LoVo (cell line): ENCODE measurements at regions not wholly inside any gene's neighbourhood (a gene's known extent, or its start where the extent isn't known, plus 50 kb on each side); places are given as distances from the start of the nearest gene placed in this dataset.

Source experiments
- DNase-seq: peaks from one replicate; pipeline ENCODE4 v3.0.0-alpha.2; 2016; ENCODE audit warnings: low spot score

DNA sequence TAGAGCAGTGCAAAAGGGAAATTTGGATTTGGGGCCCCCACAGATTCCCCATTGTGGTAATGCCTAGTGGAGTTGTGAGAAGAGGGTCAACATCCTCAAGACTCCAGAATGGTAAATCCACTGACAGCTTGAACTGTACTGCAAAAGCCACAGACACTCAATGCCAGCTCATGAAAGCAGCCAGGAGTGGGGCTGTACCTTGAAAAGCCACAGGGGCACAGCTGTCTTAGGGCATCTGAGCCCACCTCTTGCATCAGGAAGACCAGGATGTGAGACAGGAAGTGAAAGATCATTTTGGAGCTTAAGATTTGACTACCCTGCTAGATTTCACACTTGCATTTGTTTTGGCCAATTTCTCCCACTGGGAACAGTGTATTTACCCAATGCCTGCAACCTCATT, 1548.9 kb upstream of the PCDH20 start:
- DNase-seq: no peak

- DNase-seq: no peak
These were observed 1545.1 kb upstream of the PCDH20 start for GRCh38 chr13:62960723-62961122.

- DNase-seq: no peak
These were observed 1518.2 kb upstream of the PCDH20 start for GRCh38 chr13:62933809-62934208.

GRCh38 chr13:62932256-62932883, 1516.7 kb upstream of the PCDH20 start:
- DNase-seq: no peak

GRCh38 chr13:62931853-62932252, 1516.2 kb upstream of the PCDH20 start:
- no peak for DNase-seq

- no peak for DNase-seq
These were observed 1508.7 kb upstream of the PCDH20 start for GRCh38 chr13:62924395-62924794.

- DNase-seq: no peak
These were observed 1504.5 kb upstream of the PCDH20 start for GRCh38 chr13:62920159-62920558.

DNA sequence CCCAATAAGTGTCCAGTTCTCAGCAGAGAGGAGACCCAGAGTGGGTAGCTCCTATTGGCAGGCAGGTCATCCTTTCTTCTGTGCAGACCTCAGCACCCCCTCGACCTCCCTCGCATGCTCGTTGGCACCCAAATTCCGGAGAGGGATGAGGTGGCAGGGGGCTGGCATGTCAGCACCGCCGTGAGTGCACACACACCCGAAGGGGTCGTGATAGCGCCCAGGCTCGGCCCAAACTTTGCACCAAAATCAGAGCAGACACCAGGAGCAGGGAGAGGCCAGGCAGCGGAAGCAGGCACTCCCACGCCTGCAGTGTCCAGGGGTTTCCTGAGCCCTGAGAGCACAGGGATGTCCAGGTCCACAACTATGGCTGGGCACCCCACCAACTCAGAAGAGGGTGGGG, 1503.8 kb upstream of the PCDH20 start:
- no peak for DNase-seq

- DNase-seq: no peak
These were observed 1495.0 kb upstream of the PCDH20 start for GRCh38 chr13:62910541-62911060.

- DNase-seq: no peak
These were observed 1492.7 kb upstream of the PCDH20 start for GRCh38 chr13:62908321-62908720.

DNA sequence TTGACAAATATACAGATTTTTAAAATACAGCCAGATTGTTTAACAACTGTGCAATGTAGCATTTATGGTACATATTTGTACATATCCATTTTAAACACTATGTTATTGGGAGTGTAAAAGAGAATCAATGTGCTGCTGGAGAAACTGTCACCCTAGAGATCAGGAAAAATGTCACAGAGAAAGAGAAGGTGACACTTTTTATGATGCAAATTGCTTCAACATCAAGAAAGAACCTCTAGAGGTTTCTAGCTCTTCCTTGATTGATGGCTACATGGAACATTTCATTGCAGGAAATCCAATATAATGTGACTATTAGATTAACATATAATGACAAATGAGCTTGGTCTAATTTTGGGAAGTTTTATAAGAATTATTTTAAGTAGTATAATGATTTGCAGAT, 1491.2 kb upstream of the PCDH20 start:
- no peak for DNase-seq

DNA sequence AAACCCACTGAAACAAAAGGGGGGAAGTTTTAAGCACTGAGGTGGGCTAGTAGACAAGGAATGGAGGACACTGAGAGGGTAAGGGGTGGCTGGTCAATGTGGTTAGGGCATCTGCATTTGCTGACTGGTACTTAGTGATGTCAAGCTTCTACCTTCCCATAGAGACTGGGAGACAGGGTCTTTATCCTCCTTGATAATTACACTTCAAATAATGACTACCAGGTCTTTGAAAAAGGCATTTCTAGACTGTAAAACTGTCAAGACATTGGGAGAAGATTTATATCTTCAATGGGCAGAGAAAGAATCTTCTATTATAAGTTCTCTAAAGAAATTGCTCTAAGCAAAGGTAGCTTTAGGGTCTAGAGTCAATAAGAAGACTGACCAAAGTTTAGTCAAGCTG, 1490.8 kb upstream of the PCDH20 start:
- DNase-seq: no peak

- no peak for DNase-seq
These were observed 1471.4 kb upstream of the PCDH20 start for GRCh38 chr13:62887046-62887445.

DNA sequence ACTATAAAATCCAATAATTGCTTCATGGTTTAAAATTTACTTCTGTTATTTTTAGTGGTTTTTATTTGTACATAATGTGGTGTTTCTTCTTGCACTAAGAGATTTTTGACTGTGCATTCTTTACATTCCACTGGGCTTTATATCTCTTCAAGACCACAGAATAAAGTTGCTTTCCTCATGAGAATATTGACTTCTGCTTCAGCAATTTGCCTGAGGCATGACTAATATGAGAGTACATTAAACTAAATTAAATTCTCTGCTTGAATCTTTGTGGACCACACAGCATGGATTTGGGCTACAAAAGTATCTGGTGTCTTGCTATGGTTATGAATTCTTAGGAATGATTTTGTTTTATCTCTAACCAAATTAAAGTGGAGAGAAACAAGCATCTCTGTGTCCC, 1463.4 kb upstream of the PCDH20 start:
- DNase-seq: no peak

DNA sequence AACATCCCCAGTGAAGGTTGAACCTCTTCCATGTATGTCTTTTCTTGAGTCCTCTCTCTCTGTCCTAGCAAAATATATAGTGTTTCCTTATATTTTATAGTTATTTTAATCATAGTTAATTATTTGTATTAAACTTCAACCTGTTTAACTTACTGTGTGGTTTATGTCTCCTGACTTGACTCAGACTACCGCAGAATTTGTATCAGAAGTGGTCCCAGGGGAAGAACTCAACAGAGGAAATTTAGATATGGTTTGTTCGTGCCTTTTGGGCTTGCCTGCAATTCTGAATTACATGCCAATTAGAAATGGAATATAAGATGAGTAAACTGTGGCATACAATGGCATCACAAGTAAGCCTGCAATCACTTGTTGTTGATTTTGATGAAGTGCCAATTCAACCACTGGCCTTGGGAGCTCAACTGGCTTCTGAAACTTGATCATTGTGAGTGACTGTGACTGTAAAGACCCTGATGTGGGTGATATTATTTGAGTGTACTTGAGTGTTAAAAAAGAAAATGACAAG, 1459.5 kb upstream of the PCDH20 start:
- no peak for DNase-seq

GRCh38 chr13:62850331-62850730, 1434.7 kb upstream of the PCDH20 start:
- no peak for DNase-seq

DNA sequence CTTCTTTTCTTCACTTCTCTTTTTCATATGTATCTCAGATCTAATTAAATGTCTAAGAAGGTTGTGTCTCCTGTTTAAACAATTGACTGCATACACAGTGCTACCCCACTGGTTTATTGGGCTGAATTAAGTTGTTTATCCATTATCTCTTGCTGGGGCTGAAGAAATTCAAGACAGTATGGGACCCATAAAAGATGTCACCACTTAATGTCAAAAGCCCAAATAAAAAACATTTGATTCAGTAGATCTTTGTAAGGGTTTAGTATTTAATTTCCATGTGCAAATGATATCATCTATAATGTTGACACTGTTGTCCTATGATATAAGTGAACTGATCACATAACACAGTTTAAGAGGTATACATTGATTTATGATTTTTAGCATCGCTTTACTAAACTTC, 1431.9 kb upstream of the PCDH20 start:
- DNase-seq: no peak

- DNase-seq: no peak
These were observed 1430.7 kb upstream of the PCDH20 start for GRCh38 chr13:62846302-62846701.

GRCh38 chr13:62839338-62839737, 1423.7 kb upstream of the PCDH20 start:
- no peak for DNase-seq

DNA sequence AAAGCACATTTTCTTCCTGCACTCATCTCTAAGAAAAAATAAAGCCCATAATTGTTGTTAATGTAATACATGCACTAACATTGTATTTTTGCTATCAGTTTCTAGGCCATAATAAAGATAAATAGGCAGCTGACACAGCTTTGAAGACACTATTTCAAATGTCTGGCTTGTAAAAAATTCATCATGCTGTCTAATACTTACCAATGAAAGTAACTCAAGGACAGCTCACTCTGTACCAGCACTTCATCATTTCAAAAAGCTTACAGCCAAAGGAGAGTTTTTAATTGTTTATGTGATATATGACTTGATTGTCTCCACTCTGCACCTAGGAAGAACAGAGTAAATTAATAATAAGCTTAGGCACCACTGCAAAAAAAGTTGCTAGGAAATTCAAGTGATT, 1423.3 kb upstream of the PCDH20 start:
- no peak for DNase-seq

DNA sequence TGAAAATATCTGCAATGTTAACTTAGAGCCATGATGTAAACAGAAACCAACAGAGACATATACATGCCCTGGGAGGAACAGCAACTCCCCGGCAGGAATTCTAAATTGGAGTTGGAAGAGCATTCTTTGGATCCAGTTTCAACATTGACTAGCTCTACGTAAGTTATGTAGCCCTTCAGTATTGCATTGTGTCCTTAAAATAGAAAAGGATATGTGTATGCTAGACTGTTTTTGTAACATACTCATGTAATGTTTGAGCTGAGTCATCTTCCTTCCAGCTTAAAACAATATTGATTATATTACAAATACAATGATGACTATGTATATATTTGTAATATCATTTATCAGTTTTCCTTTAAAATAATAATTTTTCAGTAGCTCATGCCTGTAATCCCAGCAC, 1422.2 kb upstream of the PCDH20 start:
- no peak for DNase-seq

- DNase-seq: no peak
These were observed 1413.8 kb upstream of the PCDH20 start for GRCh38 chr13:62829486-62829885.

DNA sequence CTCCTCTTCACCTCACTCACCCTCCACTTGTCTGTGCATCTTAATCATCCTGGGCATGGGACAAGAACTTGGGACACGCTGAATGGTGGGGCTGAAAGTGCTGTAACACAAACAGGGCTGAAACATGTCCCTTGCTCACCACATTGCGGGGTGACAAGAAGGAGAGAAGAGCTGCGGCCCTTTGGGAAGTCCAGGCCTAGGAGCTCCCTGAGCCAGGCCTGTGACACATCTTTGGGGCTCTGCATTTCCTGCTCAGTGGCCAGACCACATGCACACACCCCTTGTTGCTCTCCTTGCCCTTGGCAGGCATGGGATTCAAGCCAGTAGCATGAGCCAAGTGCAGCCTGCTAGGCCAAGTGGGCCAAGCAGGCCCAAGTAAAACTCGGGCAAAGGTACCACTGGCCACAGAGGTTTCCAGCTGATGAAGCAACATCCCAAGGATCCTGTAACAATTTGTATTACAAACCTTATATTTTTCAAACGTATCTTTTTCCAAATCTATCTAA, 1384.3 kb upstream of the PCDH20 start:
- no peak for DNase-seq

DNA sequence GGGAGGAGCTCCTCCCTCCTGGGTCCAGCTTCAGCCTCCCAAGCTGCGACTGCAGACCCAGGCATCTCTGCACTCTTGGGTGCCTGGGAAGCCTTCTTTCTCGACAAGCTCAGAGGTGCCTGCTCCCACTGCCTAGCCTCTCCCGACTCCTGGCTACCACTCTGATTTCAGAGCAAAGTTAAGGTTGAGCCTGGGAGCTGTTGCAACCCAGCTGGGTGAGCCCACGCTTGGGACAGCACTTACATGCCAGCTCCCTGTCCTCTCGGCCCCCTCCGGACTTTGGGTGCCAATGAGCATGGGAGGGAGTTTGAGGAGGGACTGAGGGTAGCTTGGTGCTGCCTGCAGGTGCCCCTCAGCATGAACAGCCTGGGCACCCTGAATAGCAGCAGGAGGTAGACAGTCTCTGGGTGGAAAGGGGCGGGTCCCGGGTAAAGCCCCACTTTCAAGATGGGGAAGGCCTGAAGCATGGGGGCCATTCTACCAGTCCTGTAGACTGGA, 1383.4 kb upstream of the PCDH20 start:
- DNase-seq: no peak
